Caco-2 (cell line): ENCODE measurements at regions not wholly inside any gene's neighbourhood (a gene's known extent, or its start where the extent isn't known, plus 50 kb on each side); places are given as distances from the start of the nearest gene placed in this dataset.

Experiments
- BruUV-seq: library from RNA; stranded (reverse); fragments of 400-500 nt; replicated peaks from 2 replicates; lab custom pipeline; 2021; lab: Mats Ljungman, UMichigan
- CTCF ChIA-PET: fragments of 300-600 bp; sonication (Branson Sonifier 250); formaldehyde crosslinking; loops from one replicate; lab custom pipeline; 2022; ENCODE audit warnings: antibody characterized with exemption; lab: Charles Lee
- POLR2A ChIA-PET: fragments of 300-600 bp; sonication (Branson Sonifier 250); formaldehyde crosslinking; loops from one replicate; lab custom pipeline; 2022; ENCODE audit warnings: antibody characterized with exemption; lab: Charles Lee
- DNase-seq, 2 experiments: peaks; one replicate each; pipeline versions ENCODE4 v3.0.0 to v3.0.0-alpha.2; 2020 to 2022
- H3K27me3 ChIP-seq: replicated peaks from 2 replicates; pipeline ENCODE4 v1.6.0; 2011; ENCODE audit warnings: low read length; ENCODE audit not compliant: control insufficient read depth, insufficient read depth
- H3K36me3 ChIP-seq: 2 replicates; pipeline ENCODE4 v1.5.1; 2011; ENCODE audit warnings: low read length; ENCODE audit not compliant: control insufficient read depth, insufficient read depth
- H3K4me1 ChIP-seq: fragments of 250-450 bp; sonication (Bioruptor Pico); 2 replicates; pipeline ENCODE4 v1.5.1; 2020; ENCODE audit warnings: mild to moderate bottlenecking
- H3K4me3 ChIP-seq: 2 replicates; pipeline ENCODE4 v1.5.1; 2011; ENCODE audit warnings: low read depth, mild to moderate bottlenecking, control low read depth, low read length
- H3K9me3 ChIP-seq: fragments of 250-450 bp; sonication (Bioruptor Pico); 2 replicates; pipeline ENCODE4 v1.5.1; 2020; ENCODE audit warnings: mild to moderate bottlenecking, moderate library complexity
- H3K27ac Mint-ChIP-seq: one replicate; pipeline ENCODE4 v1.8.0; 2022; ENCODE audit warnings: mixed read lengths; ENCODE audit not compliant: unreplicated experiment
- H3K27me3 Mint-ChIP-seq: one replicate; pipeline ENCODE4 v1.8.0; 2022; ENCODE audit warnings: mixed read lengths; ENCODE audit not compliant: insufficient read depth, unreplicated experiment
- H3K36me3 Mint-ChIP-seq: one replicate; pipeline ENCODE4 v1.8.0; 2022; ENCODE audit warnings: mild to moderate bottlenecking, mixed read lengths; ENCODE audit not compliant: insufficient read depth, unreplicated experiment
- H3K4me1 Mint-ChIP-seq: one replicate; pipeline ENCODE4 v1.8.0; 2022; ENCODE audit warnings: low read depth, mixed read lengths; ENCODE audit not compliant: unreplicated experiment
- H3K4me3 Mint-ChIP-seq: one replicate; pipeline ENCODE4 v1.8.0; 2022; ENCODE audit warnings: mild to moderate bottlenecking, moderate library complexity, mixed read lengths; ENCODE audit not compliant: unreplicated experiment
- H3K9me3 Mint-ChIP-seq: one replicate; pipeline ENCODE4 v1.8.0; 2022; ENCODE audit warnings: mixed read lengths; ENCODE audit not compliant: unreplicated experiment
- intact Hi-C: fragments of 100-400 bp; cut with micrococcal nuclease; formaldehyde crosslinking; loops from one replicate; pipeline ENCODE4 v1.10.0; 2022; ENCODE audit not compliant: unreplicated experiment
- TF ChIP-seq, protein P1 (sequence below), 2 experiments: fragments of 200-600 bp in 1 of 2; IDR thresholded peaks; 1 replicate in 1 of 2; 2 replicates in 1 of 2; pipeline versions ENCODE4 v1.5.1 to v1.8.0; 2011 to 2022; ENCODE audit warnings: antibody characterized with exemption in 1 of 2, control low read depth in 1 of 2, inconsistent platforms in 1 of 2, low read depth in 1 of 2, low read length in 1 of 2, mild to moderate bottlenecking in 1 of 2, moderate library complexity in 1 of 2; ENCODE audit not compliant: insufficient read depth in 1 of 2, severe bottlenecking in 1 of 2, unreplicated experiment in 1 of 2

DNA sequence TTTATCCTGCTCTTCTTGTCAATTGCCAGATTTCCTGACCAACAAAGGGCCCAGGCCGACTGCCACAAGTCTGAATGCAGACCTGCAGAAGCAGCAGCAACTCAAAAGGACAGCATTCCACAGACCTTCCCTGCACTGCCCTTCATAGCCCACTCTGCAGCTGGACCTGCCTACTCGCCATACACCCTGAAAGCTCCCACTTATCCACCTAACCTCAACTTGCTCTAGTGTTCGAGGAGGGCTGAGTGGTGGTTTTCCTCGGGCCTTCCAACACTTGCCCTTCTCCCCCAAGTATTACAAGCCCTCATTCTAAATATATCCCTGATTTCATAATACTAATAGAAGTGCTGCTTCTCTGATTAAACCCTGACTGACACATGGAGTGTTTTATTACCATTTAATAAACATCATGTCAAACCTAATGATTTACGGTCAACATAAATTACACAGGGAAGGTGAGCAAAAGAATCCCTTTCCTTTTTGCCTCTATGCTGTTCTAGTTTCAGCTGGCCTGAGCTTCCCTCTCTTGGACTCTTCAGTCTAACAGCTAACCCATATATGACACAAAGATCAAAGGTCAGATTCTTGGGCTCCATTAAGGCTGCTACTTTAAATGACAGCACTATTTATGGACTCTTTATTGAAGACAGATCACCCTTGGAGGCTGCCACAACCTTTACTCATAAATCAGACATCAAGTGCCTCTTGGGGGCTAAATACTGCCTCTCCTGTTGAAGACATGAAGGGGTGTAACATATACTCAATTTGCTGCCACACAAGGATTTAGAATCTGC lies 1546.9 kb upstream of the TMEM132C start:
- no peaks in the 10 kb centered on the region for H3K4me1 ChIP-seq
- DNase-seq = no peak
- Mint-ChIP-seq H3K4me1 (no peaks in the 10 kb centered on the region), H3K4me3 (no peak overlapping the region), H3K36me3 (no peaks in the 10 kb centered on the region), H3K27ac (no peak overlapping the region), H3K27me3 (no peaks in the 10 kb centered on the region), H3K9me3 (peaks cover 53% of the 10 kb centered on the region)
- TF ChIP-seq, protein P1, sequence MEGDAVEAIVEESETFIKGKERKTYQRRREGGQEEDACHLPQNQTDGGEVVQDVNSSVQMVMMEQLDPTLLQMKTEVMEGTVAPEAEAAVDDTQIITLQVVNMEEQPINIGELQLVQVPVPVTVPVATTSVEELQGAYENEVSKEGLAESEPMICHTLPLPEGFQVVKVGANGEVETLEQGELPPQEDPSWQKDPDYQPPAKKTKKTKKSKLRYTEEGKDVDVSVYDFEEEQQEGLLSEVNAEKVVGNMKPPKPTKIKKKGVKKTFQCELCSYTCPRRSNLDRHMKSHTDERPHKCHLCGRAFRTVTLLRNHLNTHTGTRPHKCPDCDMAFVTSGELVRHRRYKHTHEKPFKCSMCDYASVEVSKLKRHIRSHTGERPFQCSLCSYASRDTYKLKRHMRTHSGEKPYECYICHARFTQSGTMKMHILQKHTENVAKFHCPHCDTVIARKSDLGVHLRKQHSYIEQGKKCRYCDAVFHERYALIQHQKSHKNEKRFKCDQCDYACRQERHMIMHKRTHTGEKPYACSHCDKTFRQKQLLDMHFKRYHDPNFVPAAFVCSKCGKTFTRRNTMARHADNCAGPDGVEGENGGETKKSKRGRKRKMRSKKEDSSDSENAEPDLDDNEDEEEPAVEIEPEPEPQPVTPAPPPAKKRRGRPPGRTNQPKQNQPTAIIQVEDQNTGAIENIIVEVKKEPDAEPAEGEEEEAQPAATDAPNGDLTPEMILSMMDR (IDR thresholded peaks at IDR 0.05; ENCODE audit: insufficient read depth in 1 of 2, low read depth in 1 of 2, low read length in 1 of 2, severe bottlenecking in 1 of 2, unreplicated experiment in 1 of 2) = no peak
- CTCF ChIA-PET = no interaction called here
- POLR2A ChIA-PET = no interaction called here
- intact Hi-C loops = no loop called here
- BruUV-seq = no TSS peak
- H3K4me3 ChIP-seq = no peak overlapping the region
- no peaks in the 10 kb centered on the region for H3K27me3 ChIP-seq
- no peaks in the 10 kb centered on the region for H3K9me3 ChIP-seq
- no peaks in the 10 kb centered on the region for H3K36me3 ChIP-seq

DNA sequence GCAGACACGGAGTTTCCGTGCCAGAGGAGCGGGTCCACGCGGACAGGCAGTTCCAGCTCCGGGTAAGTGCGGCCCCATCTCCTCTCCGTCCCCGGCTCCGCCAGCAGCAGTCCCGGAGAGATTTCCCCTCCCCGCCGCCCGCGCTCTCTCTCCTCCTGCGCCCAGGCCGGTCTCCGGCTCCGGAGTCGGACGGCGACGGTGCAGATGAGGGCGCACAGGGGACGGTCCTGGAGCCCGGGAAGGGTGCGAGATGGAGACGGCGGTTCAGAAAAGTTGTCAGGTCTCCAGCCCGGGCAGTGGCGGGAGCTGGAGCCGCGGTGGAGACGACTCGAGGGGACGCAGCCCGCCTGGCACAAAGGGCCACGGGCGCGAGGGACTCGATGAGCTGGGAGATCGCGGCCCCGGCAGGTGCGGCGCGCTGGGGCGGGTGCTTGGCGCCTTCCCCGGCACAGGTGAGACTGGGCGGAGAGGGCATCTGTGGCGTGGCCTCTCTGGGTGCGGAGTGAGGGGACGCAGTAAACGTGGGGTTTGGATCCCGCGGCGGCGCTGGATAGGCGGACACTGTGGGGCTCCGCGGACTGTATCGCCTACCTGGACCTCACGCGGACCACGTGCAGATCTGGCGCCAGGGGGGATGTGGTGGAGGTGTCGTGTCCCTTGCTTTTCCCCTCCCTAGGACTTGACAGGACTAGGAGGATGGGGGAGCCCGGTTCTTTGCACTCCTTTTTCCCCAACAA lies 1540.3 kb upstream of the TMEM132C start:
- POLR2A ChIA-PET = no interaction called here
- CTCF ChIA-PET = no interaction called here
- TF ChIP-seq, protein P1 (IDR thresholded peaks at IDR 0.05; ENCODE audit: insufficient read depth in 1 of 2, low read depth in 1 of 2, low read length in 1 of 2, severe bottlenecking in 1 of 2, unreplicated experiment in 1 of 2) = no peak
- BruUV-seq = no TSS peak
- no peak overlapping the region for H3K27ac Mint-ChIP-seq
- no peak for DNase-seq
- no peaks in the 10 kb centered on the region for H3K27me3 Mint-ChIP-seq
- peaks cover 34% of the 10 kb centered on the region for H3K9me3 Mint-ChIP-seq
- no peak overlapping the region for H3K4me3 ChIP-seq
- H3K4me1 ChIP-seq = no peaks in the 10 kb centered on the region
- no peak overlapping the region for H3K4me3 Mint-ChIP-seq
- intact Hi-C loops = no loop called here
- H3K9me3 ChIP-seq = no peaks in the 10 kb centered on the region
- H3K36me3 ChIP-seq = no peaks in the 10 kb centered on the region
- no peaks in the 10 kb centered on the region for H3K27me3 ChIP-seq
- H3K36me3 Mint-ChIP-seq = no peaks in the 10 kb centered on the region
- H3K4me1 Mint-ChIP-seq = no peaks in the 10 kb centered on the region

DNA sequence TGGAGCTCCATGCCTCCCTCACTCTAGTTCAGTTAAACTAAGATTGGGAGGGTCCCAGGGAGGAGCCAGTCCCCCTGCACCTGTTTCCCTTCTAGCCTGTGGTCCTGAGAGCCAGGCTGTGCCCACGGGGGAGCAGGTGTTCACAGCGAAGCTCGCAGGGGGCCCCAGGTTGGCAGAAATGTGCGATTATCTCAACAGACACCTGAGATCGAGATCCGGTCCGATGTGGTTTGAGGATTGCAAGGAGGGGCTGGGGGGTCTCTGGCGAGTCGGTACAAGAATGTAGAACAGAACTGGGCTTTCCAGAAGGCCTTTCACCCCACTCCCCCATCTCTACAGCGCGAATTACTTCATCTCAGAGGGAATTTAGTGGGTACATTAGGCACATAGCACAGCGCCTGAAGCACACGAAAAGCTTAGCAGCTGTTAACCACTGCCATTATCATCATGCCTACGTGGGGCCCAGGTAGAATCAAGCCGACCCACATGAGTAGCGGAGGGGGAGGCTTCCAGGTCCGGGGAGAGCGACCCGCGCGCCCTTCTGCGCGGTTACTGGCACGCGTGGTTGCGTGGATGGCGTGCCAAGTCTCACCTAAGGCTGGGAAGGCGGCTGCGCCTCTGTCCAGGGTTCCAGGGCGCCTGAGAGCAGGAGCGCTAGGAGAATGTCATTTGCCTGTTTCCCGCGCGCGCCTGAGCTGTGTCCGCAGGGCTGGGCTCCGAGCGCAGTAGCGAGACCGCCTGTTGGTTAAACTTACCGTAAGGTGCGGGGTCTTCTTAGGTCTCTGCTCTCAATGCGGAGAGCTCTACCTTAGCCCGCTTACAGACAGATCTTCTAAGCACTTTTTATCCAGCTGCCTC lies 1539.5 kb upstream of the TMEM132C start:
- TF ChIP-seq, protein P1 (IDR thresholded peaks at IDR 0.05; ENCODE audit: insufficient read depth in 1 of 2, low read depth in 1 of 2, low read length in 1 of 2, severe bottlenecking in 1 of 2, unreplicated experiment in 1 of 2) = no peak
- Mint-ChIP-seq H3K36me3 (no peaks in the 10 kb centered on the region), H3K9me3 (peaks cover 34% of the 10 kb centered on the region), H3K27ac (no peak overlapping the region), H3K4me1 (no peaks in the 10 kb centered on the region), H3K4me3 (no peak overlapping the region), H3K27me3 (no peaks in the 10 kb centered on the region)
- DNase-seq = no peak
- Histone ChIP-seq H3K9me3 (no peaks in the 10 kb centered on the region), H3K4me3 (no peak overlapping the region), H3K36me3 (no peaks in the 10 kb centered on the region), H3K27me3 (no peaks in the 10 kb centered on the region), H3K4me1 (no peaks in the 10 kb centered on the region)
- intact Hi-C loops = no loop called here
- CTCF ChIA-PET = no interaction called here
- BruUV-seq = no TSS peak
- POLR2A ChIA-PET = no interaction called here
